CD1c-positive myeloid dendritic cell (primary cell): ENCODE measurements at regions not wholly inside any gene's neighbourhood (a gene's known extent, or its start where the extent isn't known, plus 50 kb on each side); places are given as distances from the start of the nearest gene placed in this dataset.

Experiments
- DNase-seq: peaks from one replicate; pipeline ENCODE4 v3.0.0-alpha.2; 2016; ENCODE audit errors: extremely low spot score

DNA sequence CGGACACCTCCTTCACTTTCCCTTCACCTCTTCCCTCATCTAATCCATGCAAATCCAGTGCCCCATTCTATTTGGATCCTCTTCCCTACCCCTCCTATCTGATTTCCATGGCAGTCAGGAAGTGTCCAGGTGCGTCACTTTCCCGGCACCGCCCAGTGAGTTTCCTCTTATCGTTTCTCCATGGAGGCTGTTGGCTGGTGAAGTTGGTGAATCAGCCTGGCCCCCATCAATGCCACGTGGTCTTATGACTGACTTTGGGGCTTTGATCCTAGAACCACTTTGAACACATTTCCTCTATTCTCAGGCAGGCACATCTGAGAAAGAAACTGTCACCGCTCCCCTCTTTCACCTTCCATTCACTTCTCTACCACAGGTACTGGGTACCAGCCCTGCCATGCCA is 137.8 kb downstream of the CEP135 start:
- DNase-seq, result no peak

DNA sequence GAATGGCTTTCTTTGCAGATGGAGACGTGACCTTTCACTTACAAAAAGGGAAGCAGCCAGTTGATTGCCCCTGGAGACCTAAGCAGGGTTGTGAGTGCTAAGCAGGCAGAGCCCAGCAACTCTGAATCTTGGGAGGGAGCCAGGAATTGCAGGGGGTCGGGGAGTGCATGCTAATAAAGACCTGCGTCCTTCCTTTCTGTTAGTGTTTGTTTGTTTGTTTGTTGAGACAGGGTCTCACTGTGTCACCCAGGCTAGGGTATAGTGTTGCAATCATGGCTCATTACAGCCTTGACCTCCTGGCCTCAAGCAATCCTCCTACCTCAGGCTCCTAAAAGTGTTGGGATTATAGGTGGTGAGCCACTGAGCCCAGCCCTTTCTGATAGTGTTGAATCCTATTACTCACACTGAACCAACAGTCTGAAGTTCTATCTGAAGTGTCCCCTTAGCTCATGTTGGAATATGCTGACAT is 137.4 kb downstream of the CEP135 start:
- DNase-seq, result no peak

DNA sequence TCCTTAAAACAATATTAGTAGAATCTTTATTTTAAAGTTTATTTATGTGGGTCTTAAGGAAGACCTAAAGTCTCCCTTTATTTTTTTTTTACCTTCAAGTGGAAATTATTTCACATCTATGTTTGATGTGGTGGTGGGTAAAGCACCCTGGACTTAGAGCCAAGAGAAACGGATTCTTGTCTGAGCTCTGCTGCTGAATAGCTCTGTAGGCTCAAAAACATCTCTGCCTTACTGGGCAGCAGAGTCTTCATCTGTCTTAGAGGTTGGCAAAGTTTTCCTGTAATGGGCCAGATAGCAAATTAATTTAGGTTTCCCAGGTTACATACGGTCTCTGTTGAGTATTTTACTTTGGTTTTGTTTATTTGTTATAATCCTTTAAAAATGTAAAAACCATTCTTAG is 136.5 kb downstream of the CEP135 start:
- no peak for DNase-seq

DNA sequence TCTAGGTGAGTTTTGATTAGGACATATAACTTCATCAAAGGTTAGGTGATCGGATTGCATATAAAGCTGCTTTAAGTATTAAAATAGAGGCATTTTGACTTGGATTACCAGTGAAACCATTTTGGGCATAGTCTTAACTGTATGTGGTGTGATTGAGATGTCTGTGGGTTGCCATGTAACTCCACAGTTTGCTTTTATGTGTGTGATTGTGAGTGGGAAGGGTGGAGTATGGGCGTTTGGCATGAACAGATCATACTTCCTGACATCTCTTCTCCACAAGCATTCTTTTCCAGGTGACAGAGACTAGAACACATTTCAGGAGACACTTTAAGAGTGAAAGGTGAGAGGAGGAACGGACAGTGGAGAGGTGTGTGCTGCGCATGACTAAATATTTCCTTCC is 136.1 kb downstream of the CEP135 start:
- DNase-seq, result no peak
